NCI-H1436 (cell line): ENCODE measurements at regions not wholly inside any gene's neighbourhood (a gene's known extent, or its start where the extent isn't known, plus 50 kb on each side); places are given as distances from the start of the nearest gene placed in this dataset.

Source experiments
- DNase-seq: peaks from one replicate; lab custom pipeline; 2025; lab: John Stamatoyannopoulos, UW

GRCh38 chr13:81795710-81796109, 1454.8 kb upstream of the SPRY2 start:
- DNase-seq, result no peak

GRCh38 chr13:81791641-81792040, 1450.7 kb upstream of the SPRY2 start:
- no peak for DNase-seq

- DNase-seq, result no peak
Observed at GRCh38 chr13:81781471-81781870, 1440.5 kb upstream of the SPRY2 start.

GRCh38 chr13:81779876-81780275, 1439.0 kb upstream of the SPRY2 start:
- DNase-seq, result no peak

- no peak for DNase-seq
Observed at GRCh38 chr13:81778350-81778749, 1437.4 kb upstream of the SPRY2 start.

- no peak for DNase-seq
Observed at GRCh38 chr13:81773263-81773662, 1432.3 kb upstream of the SPRY2 start.

GRCh38 chr13:81771951-81772350, 1431.0 kb upstream of the SPRY2 start:
- DNase-seq, result no peak

GRCh38 chr13:81770868-81771505, 1430.1 kb upstream of the SPRY2 start:
- DNase-seq, result no peak

- no peak for DNase-seq
Observed at GRCh38 chr13:81762449-81762848, 1421.5 kb upstream of the SPRY2 start.

- DNase-seq, result no peak
Observed at GRCh38 chr13:81760316-81760715, 1419.4 kb upstream of the SPRY2 start.

GRCh38 chr13:81757348-81757970, 1416.5 kb upstream of the SPRY2 start:
- no peak for DNase-seq

GRCh38 chr13:81745391-81745790, 1404.5 kb upstream of the SPRY2 start:
- DNase-seq, result peak; percentile 24

GRCh38 chr13:81738364-81738763, 1397.4 kb upstream of the SPRY2 start:
- no peak for DNase-seq

GRCh38 chr13:81726037-81726726, 1385.3 kb upstream of the SPRY2 start:
- no peak for DNase-seq

- no peak for DNase-seq
Observed at GRCh38 chr13:81722456-81722855, 1381.5 kb upstream of the SPRY2 start.

- no peak for DNase-seq
Observed at GRCh38 chr13:81721400-81721799, 1380.5 kb upstream of the SPRY2 start.

GRCh38 chr13:81714513-81714912, 1373.6 kb upstream of the SPRY2 start:
- no peak for DNase-seq

- DNase-seq, result no peak
Observed at GRCh38 chr13:81713201-81713600, 1372.3 kb upstream of the SPRY2 start.

- no peak for DNase-seq
Observed at GRCh38 chr13:81697826-81698225, 1356.9 kb upstream of the SPRY2 start.

- DNase-seq, result peak; percentile 19
Observed at GRCh38 chr13:81686877-81687276, 1346.0 kb upstream of the SPRY2 start.

- no peak for DNase-seq
Observed at GRCh38 chr13:81683521-81683920, 1342.6 kb upstream of the SPRY2 start.

GRCh38 chr13:81682081-81682630, 1341.2 kb upstream of the SPRY2 start:
- no peak for DNase-seq

- no peak for DNase-seq
Observed at GRCh38 chr13:81677857-81678256, 1336.9 kb upstream of the SPRY2 start.
